ENCODE measurements at regions not wholly inside any gene's neighbourhood (a gene's known extent, or its start where the extent isn't known, plus 50 kb on each side); places are given as distances from the start of the nearest gene placed in this dataset.

DNA sequence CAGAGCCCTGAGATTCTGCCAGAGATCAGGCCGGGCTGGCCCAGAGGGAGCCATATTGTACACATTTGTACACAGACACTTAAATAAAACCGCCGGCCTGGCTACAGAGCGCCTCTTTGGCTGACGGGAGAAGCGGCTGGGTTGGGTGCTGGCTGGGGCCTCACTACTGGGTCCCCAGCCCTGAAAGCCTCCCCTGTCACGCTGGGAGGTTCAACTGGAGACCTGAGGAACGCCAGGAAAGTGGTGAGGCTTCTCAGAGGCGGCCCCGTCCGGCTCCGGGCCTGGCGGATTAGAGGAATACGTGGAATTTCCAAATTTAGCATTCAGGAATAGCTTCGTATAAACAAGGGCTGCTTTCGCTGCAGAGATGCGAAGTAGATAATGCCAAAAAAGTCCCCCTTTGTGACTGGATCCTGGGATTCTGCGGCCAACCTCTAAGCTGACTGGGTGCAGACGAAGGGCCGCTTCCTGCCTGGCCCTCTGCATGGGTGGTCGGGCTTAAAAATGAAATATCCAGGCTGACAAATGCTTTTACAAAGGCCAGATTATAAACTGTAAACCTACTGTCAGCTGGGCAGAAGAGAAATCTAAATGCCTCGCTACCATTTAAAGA lies 252.4 kb downstream of the IRF8 start:
- no peaks in the 10 kb centered on the region for H3K36me3 ChIP-seq
- intact Hi-C loops (cut with micrococcal nuclease) = no loop called here
- H3K4me3 ChIP-seq = no peak overlapping the region
- no peaks in the 10 kb centered on the region for H3K4me1 ChIP-seq
- H3K9me3 ChIP-seq (replicated peaks) = peaks cover 9% of the 10 kb centered on the region
- no peak overlapping the region for H3K27ac ChIP-seq (replicated peaks)
- H3K27me3 ChIP-seq (ENCODE audit: low read depth) = peaks cover 77% of the 10 kb centered on the region
- no peak for DNase-seq
- TF ChIP-seq, protein P1, sequence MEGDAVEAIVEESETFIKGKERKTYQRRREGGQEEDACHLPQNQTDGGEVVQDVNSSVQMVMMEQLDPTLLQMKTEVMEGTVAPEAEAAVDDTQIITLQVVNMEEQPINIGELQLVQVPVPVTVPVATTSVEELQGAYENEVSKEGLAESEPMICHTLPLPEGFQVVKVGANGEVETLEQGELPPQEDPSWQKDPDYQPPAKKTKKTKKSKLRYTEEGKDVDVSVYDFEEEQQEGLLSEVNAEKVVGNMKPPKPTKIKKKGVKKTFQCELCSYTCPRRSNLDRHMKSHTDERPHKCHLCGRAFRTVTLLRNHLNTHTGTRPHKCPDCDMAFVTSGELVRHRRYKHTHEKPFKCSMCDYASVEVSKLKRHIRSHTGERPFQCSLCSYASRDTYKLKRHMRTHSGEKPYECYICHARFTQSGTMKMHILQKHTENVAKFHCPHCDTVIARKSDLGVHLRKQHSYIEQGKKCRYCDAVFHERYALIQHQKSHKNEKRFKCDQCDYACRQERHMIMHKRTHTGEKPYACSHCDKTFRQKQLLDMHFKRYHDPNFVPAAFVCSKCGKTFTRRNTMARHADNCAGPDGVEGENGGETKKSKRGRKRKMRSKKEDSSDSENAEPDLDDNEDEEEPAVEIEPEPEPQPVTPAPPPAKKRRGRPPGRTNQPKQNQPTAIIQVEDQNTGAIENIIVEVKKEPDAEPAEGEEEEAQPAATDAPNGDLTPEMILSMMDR (IDR thresholded peaks at IDR 0.05; ENCODE audit: borderline replicate concordance) = no peak

DNA sequence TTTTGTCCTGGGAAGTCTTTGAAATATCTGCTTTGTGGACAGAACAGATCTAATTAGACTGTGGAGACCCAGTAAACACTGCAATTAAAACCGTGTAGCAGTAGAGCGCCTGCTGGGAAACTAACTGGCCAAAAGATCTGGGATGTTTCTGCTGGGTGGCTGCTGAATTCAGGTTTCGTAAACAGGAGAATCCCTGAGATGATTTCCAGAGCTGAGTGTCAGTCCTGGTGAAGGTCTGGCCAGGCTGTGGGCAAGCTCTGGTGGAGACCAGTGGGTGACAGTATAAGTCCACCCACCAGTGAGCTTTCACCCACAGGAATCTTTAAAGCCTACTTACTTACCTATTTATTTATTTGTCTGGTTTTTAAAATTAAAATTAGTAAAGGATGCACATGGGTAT lies 257.2 kb downstream of the IRF8 start:
- TF ChIP-seq, protein P1 (IDR thresholded peaks at IDR 0.05; ENCODE audit: borderline replicate concordance) = no peak
- Histone ChIP-seq H3K4me1 (no peaks in the 10 kb centered on the region), H3K36me3 (no peaks in the 10 kb centered on the region), H3K9me3 (replicated peaks) (peaks cover 4% of the 10 kb centered on the region), H3K27ac (replicated peaks) (no peak overlapping the region), H3K27me3 (ENCODE audit: low read depth) (peaks cover 62% of the 10 kb centered on the region), H3K4me3 (no peak overlapping the region)
- intact Hi-C loops (cut with micrococcal nuclease) = no loop called here
- no peak for DNase-seq

DNA sequence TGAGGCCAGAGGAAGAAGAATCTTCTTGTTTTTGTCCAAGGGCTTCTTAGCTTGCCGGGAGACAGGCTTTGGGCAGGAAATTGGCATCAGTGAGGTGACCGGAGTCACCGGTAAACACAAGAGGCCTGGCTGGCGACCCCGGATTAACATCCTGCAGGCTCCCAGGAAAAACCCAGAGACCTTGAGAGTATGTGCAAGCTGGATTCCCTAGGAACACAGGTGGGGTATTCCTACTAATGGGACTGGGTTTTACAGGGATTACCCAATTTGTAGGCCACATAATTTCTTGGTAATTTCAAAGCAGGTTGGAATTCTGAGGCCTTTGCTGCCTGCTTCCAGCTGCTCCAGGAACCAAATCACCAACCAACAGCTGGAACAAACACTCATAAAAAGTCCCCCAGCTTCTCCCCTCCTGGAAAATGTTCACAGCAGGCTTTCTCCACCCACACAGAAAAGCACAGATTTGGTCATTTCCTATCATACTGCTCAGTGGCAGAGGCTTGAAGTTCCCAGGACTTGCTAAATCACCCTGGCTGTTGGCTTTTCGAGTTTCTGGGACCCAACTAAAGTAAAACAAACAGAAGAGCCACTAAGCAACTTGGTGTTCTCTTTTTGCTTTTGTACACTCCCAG lies 258.8 kb downstream of the IRF8 start:
- DNase-seq = no peak
- peaks cover 4% of the 10 kb centered on the region for H3K9me3 ChIP-seq (replicated peaks)
- no peak overlapping the region for H3K4me3 ChIP-seq
- no peaks in the 10 kb centered on the region for H3K4me1 ChIP-seq
- H3K27me3 ChIP-seq (ENCODE audit: low read depth) = peaks cover 47% of the 10 kb centered on the region
- H3K27ac ChIP-seq (replicated peaks) = no peak overlapping the region
- TF ChIP-seq, protein P1 (IDR thresholded peaks at IDR 0.05; ENCODE audit: borderline replicate concordance) = no peak
- H3K36me3 ChIP-seq = no peaks in the 10 kb centered on the region
- intact Hi-C loops (cut with micrococcal nuclease) = no loop called here

DNA sequence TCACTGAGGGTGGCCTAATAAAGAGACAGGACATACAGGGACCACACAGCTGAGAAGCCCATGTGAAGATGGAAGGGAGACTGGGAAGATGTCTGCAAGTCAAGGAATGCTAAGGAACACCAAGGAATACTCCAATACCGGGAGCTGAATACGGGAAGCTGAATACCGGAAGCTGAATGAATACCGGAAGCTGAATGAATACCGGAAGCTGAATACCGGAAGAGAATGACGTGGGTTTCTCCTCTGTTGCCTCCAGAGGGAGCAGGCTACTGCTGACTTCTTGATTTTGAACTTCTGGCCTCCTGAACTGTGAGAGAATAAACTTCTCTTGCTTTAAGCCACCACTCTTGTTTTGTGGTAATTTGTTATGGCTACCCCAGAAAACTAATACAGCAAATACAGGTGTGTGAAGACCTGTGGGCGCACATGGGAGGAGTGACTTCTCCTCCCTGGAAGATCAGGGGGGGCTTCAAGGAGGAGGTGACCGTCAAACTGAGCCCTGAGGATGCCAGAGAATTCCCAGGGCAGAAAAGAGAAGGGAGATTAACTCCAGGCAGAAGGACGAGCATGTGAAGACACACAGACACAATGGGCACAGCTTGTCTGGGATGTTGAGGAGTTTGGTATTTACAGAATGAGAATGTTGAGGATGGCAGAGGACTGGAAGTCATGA lies 259.9 kb downstream of the IRF8 start:
- no peak overlapping the region for H3K4me3 ChIP-seq
- intact Hi-C loops (cut with micrococcal nuclease) = no loop called here
- H3K36me3 ChIP-seq = no peaks in the 10 kb centered on the region
- H3K27ac ChIP-seq (replicated peaks) = no peak overlapping the region
- peaks cover 4% of the 10 kb centered on the region for H3K9me3 ChIP-seq (replicated peaks)
- no peak for DNase-seq
- H3K27me3 ChIP-seq (ENCODE audit: low read depth) = peaks cover 40% of the 10 kb centered on the region
- TF ChIP-seq, protein P1 (IDR thresholded peaks at IDR 0.05; ENCODE audit: borderline replicate concordance) = no peak
- no peaks in the 10 kb centered on the region for H3K4me1 ChIP-seq

DNA sequence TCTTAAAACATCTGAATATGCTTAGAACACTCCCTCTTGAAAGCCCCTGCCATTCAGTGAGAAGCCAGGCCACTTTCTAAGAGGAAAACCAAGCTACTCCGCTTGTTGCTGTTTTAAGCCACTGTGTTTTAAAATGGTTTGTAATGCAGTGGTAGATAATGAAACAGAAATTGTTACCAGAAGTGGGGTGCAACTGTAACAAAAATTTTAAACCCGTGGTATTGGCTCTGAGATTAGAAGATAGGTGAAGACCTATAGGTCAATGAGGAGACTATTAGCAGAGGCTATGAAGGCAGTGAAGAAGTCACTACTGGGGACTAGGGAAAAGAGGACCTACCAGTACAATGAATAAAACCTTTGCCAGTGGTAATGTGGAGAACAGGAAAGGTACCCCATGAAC lies 266.5 kb downstream of the IRF8 start:
- no peak overlapping the region for H3K27ac ChIP-seq (replicated peaks)
- H3K9me3 ChIP-seq (replicated peaks) = peaks cover 33% of the 10 kb centered on the region
- no peaks in the 10 kb centered on the region for H3K4me1 ChIP-seq
- H3K27me3 ChIP-seq (ENCODE audit: low read depth) = peaks cover 48% of the 10 kb centered on the region
- DNase-seq = no peak
- intact Hi-C loops (cut with micrococcal nuclease) = no loop called here
- H3K36me3 ChIP-seq = no peaks in the 10 kb centered on the region
- TF ChIP-seq, protein P1 (IDR thresholded peaks at IDR 0.05; ENCODE audit: borderline replicate concordance) = no peak
- no peak overlapping the region for H3K4me3 ChIP-seq
